Hepatocyte (in vitro differentiated cells): ENCODE measurements at regions not wholly inside any gene's neighbourhood (a gene's known extent, or its start where the extent isn't known, plus 50 kb on each side); places are given as distances from the start of the nearest gene placed in this dataset.

Experiments
- DNase-seq: peaks from one replicate; pipeline ENCODE4 v3.0.0-alpha.2; 2016; ENCODE audit warnings: low spot score
- H2AFZ ChIP-seq: fragments of 200-600 bp; sonication (generic); 2 replicates; pipeline ENCODE4 v1.6.0; 2016; ENCODE audit warnings: antibody characterized with exemption, mild to moderate bottlenecking
- H3K27ac ChIP-seq: fragments of 200-600 bp; sonication (generic); 2 replicates; pipeline ENCODE4 v1.5.1; 2016; ENCODE audit warnings: mild to moderate bottlenecking
- H3K27me3 ChIP-seq: fragments of 200-600 bp; sonication (generic); 2 replicates; pipeline ENCODE4 v1.6.1; 2016
- H3K36me3 ChIP-seq: fragments of 200-600 bp; sonication (generic); replicated peaks from 2 replicates; pipeline ENCODE4 v1.5.1; 2016; ENCODE audit warnings: low read depth; ENCODE audit not compliant: insufficient read depth
- H3K4me1 ChIP-seq: fragments of 200-600 bp; sonication (generic); 2 replicates; pipeline ENCODE4 v1.5.1; 2016; ENCODE audit warnings: mild to moderate bottlenecking, moderate library complexity; ENCODE audit not compliant: insufficient read depth
- H3K4me2 ChIP-seq: fragments of 200-600 bp; sonication (generic); 2 replicates; pipeline ENCODE4 v1.6.0; 2016
- H3K4me3 ChIP-seq: fragments of 200-600 bp; sonication (generic); 2 replicates; pipeline ENCODE4 v1.5.1; 2016; ENCODE audit warnings: mild to moderate bottlenecking
- H3K79me2 ChIP-seq: fragments of 200-600 bp; sonication (generic); 2 replicates; pipeline ENCODE4 v1.6.0; 2017; ENCODE audit warnings: mild to moderate bottlenecking
- H3K9me2 ChIP-seq: fragments of 200-600 bp; sonication (generic); replicated peaks from 2 replicates; pipeline ENCODE4 v1.6.0; 2017; ENCODE audit warnings: mild to moderate bottlenecking; ENCODE audit not compliant: insufficient read depth
- H3K9me3 ChIP-seq: fragments of 200-600 bp; sonication (generic); 2 replicates; pipeline ENCODE4 v1.5.1; 2016; ENCODE audit warnings: low read depth, mild to moderate bottlenecking
- H4K20me1 ChIP-seq: fragments of 200-600 bp; sonication (generic); 2 replicates; pipeline ENCODE4 v1.6.0; 2016; ENCODE audit warnings: mild to moderate bottlenecking; ENCODE audit not compliant: insufficient read depth, poor library complexity, severe bottlenecking
- EZH2 ChIP-seq: fragments of 200-600 bp; sonication (generic); IDR thresholded peaks from 2 replicates; pipeline ENCODE4 v1.6.1; 2016; ENCODE audit warnings: antibody characterized with exemption, mild to moderate bottlenecking, borderline replicate concordance
- EZH2phosphoT487 ChIP-seq: fragments of 200-600 bp; sonication (generic); IDR thresholded peaks from one replicate; pipeline ENCODE4 v1.6.1; 2018; ENCODE audit warnings: antibody characterized with exemption, mild to moderate bottlenecking, low read depth, moderate library complexity; ENCODE audit not compliant: unreplicated experiment, severe bottlenecking
- WGBS: methylation state at CpG from one replicate; pipeline ENCODE4 v1.1.6; 2016; ENCODE audit warnings: low lambda C conversion rate; ENCODE audit errors: missing lambda C conversion rate; 5-methylcytosine and 5-hydroxymethylcytosine counted together
- TF ChIP-seq, protein P1 (sequence below): fragments of 200-600 bp; sonication (generic); IDR thresholded peaks from 2 replicates; pipeline ENCODE4 v1.5.1; 2016; ENCODE audit warnings: antibody characterized with exemption, mild to moderate bottlenecking; ENCODE audit not compliant: poor library complexity

DNA sequence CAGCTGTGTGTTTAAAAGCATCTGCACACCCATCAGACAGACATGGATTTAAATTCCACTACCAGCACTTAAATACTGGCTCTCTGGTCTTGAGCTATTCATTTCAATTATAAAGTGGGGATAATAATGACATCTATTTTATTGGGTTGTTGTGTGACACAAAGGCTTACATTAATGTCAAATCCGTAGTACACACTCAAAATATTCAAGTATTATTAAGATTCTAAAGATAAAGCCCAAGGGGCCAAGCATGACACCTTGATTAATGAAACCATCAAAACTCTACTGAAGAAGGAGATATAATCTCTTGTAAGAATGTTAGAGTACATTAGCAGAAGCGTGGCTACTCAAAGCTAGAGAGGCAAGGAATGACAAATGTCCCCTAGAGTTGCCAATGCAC lies 743.0 kb downstream of the KCTD16 start:
- Histone ChIP-seq H4K20me1 (no peaks in the 10 kb centered on the region), H3K9me3 (no peaks in the 10 kb centered on the region), H3K36me3 (no peaks in the 10 kb centered on the region), H3K4me3 (no peak overlapping the region), H3K79me2 (no peaks in the 10 kb centered on the region), H3K4me1 (no peaks in the 10 kb centered on the region), H3K27ac (no peak overlapping the region), H3K4me2 (no peak overlapping the region), H2AFZ (no peak overlapping the region), H3K9me2 (no peaks in the 10 kb centered on the region), H3K27me3 (no peaks in the 10 kb centered on the region)
- 49% methylated on average over 2 of the region's 2 CpGs for WGBS
- DNase-seq, result no peak
- TF ChIP-seq EZH2phosphoT487 (no peak), EZH2 (no peak)
- TF ChIP-seq, protein P1, sequence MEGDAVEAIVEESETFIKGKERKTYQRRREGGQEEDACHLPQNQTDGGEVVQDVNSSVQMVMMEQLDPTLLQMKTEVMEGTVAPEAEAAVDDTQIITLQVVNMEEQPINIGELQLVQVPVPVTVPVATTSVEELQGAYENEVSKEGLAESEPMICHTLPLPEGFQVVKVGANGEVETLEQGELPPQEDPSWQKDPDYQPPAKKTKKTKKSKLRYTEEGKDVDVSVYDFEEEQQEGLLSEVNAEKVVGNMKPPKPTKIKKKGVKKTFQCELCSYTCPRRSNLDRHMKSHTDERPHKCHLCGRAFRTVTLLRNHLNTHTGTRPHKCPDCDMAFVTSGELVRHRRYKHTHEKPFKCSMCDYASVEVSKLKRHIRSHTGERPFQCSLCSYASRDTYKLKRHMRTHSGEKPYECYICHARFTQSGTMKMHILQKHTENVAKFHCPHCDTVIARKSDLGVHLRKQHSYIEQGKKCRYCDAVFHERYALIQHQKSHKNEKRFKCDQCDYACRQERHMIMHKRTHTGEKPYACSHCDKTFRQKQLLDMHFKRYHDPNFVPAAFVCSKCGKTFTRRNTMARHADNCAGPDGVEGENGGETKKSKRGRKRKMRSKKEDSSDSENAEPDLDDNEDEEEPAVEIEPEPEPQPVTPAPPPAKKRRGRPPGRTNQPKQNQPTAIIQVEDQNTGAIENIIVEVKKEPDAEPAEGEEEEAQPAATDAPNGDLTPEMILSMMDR, result no peak

GRCh38 chr5:144896473-144896872 lies 725.8 kb downstream of the KCTD16 start:
- no peak for DNase-seq
- no peaks in the 10 kb centered on the region for H3K9me3 ChIP-seq
- H3K4me3 ChIP-seq, result no peak overlapping the region
- 85% methylated on average over 2 of the region's 2 CpGs for WGBS
- H3K27me3 ChIP-seq, result no peaks in the 10 kb centered on the region
- H3K79me2 ChIP-seq, result no peaks in the 10 kb centered on the region
- no peak for TF ChIP-seq EZH2
- no peak for TF ChIP-seq EZH2phosphoT487
- TF ChIP-seq, protein P1, result no peak
- no peaks in the 10 kb centered on the region for H3K4me1 ChIP-seq
- no peak overlapping the region for H3K27ac ChIP-seq
- no peaks in the 10 kb centered on the region for H3K9me2 ChIP-seq
- H3K36me3 ChIP-seq, result no peaks in the 10 kb centered on the region
- H3K4me2 ChIP-seq, result no peak overlapping the region
- no peak overlapping the region for H2AFZ ChIP-seq
- H4K20me1 ChIP-seq, result no peaks in the 10 kb centered on the region

GRCh38 chr5:144886668-144887067 lies 716.0 kb downstream of the KCTD16 start:
- WGBS, result 85% methylated on average over 1 of the region's 1 CpG
- no peaks in the 10 kb centered on the region for H3K79me2 ChIP-seq
- H3K4me2 ChIP-seq, result no peak overlapping the region
- H3K9me3 ChIP-seq, result no peaks in the 10 kb centered on the region
- no peak overlapping the region for H3K27ac ChIP-seq
- H3K27me3 ChIP-seq, result no peaks in the 10 kb centered on the region
- H3K4me3 ChIP-seq, result no peak overlapping the region
- TF ChIP-seq EZH2phosphoT487 (no peak), EZH2 (no peak)
- TF ChIP-seq, protein P1, result no peak
- no peaks in the 10 kb centered on the region for H3K4me1 ChIP-seq
- H3K9me2 ChIP-seq, result no peaks in the 10 kb centered on the region
- no peaks in the 10 kb centered on the region for H4K20me1 ChIP-seq
- no peak for DNase-seq
- H2AFZ ChIP-seq, result no peak overlapping the region
- no peaks in the 10 kb centered on the region for H3K36me3 ChIP-seq

- DNase-seq, result no peak
- Histone ChIP-seq H3K4me2 (no peak overlapping the region), H3K79me2 (no peaks in the 10 kb centered on the region), H3K36me3 (no peaks in the 10 kb centered on the region), H3K4me1 (no peaks in the 10 kb centered on the region), H4K20me1 (no peaks in the 10 kb centered on the region), H3K9me2 (no peaks in the 10 kb centered on the region), H2AFZ (no peak overlapping the region), H3K27ac (no peak overlapping the region), H3K9me3 (no peaks in the 10 kb centered on the region), H3K4me3 (no peak overlapping the region), H3K27me3 (no peaks in the 10 kb centered on the region)
- 94% methylated on average over 3 of the region's 3 CpGs for WGBS
- TF ChIP-seq EZH2phosphoT487 (no peak), EZH2 (no peak)
- TF ChIP-seq, protein P1, result no peak
These were observed 712.1 kb downstream of the KCTD16 start for GRCh38 chr5:144882739-144883283.
